ENCODE measurements at regions not wholly inside any gene's neighbourhood (a gene's known extent, or its start where the extent isn't known, plus 50 kb on each side); places are given as distances from the start of the nearest gene placed in this dataset.
"Not testable (repeated sequence)": the region's sequence is repeated elsewhere in the genome, so short reads cannot be mapped to it uniquely, and the experiment has no call there.

DNA sequence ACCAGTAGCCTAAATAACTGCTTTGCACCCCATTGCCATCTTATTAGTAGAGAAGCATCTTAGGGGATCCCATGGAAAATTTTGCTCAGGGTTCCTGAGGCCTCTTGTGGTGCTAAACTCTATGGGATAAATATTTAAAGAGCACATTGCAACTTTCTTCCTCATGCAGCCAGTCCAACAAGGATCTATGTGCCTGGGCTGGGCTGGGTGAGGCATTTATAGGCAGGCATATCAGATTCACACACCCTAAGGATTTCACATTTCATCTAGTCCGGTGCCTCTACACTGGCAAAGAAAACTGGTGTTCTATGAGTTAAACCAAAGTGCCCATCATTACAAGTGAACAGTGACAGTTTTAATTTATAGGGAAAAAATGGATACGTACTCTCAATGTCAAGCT, 512.3 kb downstream of the EDEM1 start:
- H3K36me3 ChIP-seq: no peaks in the 10 kb centered on the region
- intact Hi-C loops (cut with DNase I): no loop called here
- DNase-seq (no peak), ATAC-seq (no peak)
- H3K4me3 ChIP-seq: no peak overlapping the region
- TF ChIP-seq CTCF (IDR thresholded peaks at IDR 0.05): no peak
- no peak for TF ChIP-seq POLR2A (IDR thresholded peaks at IDR 0.05)
- WGBS, 4 donors: 89 to 94% (median 92%) methylated on average over 2 of the region's 2 CpGs
- H3K27me3 ChIP-seq: no peaks in the 10 kb centered on the region
- H3K9me3 ChIP-seq: no peaks in the 10 kb centered on the region
- H3K4me1 ChIP-seq: no peaks in the 10 kb centered on the region
- H3K27ac ChIP-seq: no peak overlapping the region

GRCh38 chr3:5701005-5701404, 513.5 kb downstream of the EDEM1 start:
- H3K36me3 ChIP-seq; H3K27ac ChIP-seq; intact Hi-C loops (cut with DNase I); DNase-seq; H3K27me3 ChIP-seq; H3K9me3 ChIP-seq; ATAC-seq; H3K4me1 ChIP-seq; H3K4me3 ChIP-seq: not testable (repeated sequence)
- WGBS, 4 donors: 81 to 94% (median 87%) methylated on average over 2 of the region's 2 CpGs

GRCh38 chr3:5707794-5708193, 520.3 kb downstream of the EDEM1 start:
- H3K27ac ChIP-seq: no peak overlapping the region
- no peaks in the 10 kb centered on the region for H3K36me3 ChIP-seq
- H3K4me3 ChIP-seq: no peak overlapping the region
- DNase-seq: no peak
- H3K4me1 ChIP-seq: no peaks in the 10 kb centered on the region
- intact Hi-C loops (cut with DNase I): no loop called here
- TF ChIP-seq POLR2A (IDR thresholded peaks at IDR 0.05): no peak
- TF ChIP-seq CTCF (IDR thresholded peaks at IDR 0.05): no peak
- no peak for ATAC-seq
- WGBS, 4 donors: 17 to 38% (median 27%) methylated on average over 2 of the region's 2 CpGs
- H3K9me3 ChIP-seq: peaks cover 0 to 5% (median 0%) of the 10 kb centered on the region in 12 donors
- no peaks in the 10 kb centered on the region for H3K27me3 ChIP-seq

DNA sequence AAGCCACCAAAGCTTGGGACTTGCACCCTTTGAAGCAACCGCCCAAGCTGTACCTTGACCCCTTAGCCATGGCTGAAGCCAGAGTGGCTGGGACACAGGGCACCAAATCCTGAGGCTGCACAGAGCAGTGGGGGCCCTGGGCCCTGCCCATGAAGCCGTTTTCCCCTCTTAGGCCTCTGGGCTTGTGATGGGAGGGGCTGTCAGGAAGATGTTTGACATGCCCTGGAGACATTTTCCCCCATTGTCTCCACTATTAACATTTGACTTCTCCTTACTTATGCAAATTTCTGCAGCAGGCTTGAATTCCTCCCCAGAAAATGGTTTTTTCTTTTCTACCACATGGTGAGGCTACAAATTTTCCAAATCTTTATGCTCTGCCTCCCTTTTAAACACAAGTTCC, 522.2 kb downstream of the EDEM1 start:
- DNase-seq (no peak), ATAC-seq (no peak)
- no peak overlapping the region for H3K27ac ChIP-seq
- intact Hi-C loops (cut with DNase I): no loop called here
- peaks cover 0 to 5% (median 0%) of the 10 kb centered on the region in 12 donors for H3K9me3 ChIP-seq
- no peaks in the 10 kb centered on the region for H3K4me1 ChIP-seq
- WGBS, 4 donors: 54 to 91% (median 61%) methylated on average over 1 to 2 of the region's 2 CpGs
- no peak overlapping the region for H3K4me3 ChIP-seq
- H3K36me3 ChIP-seq: no peaks in the 10 kb centered on the region
- TF ChIP-seq POLR2A (IDR thresholded peaks at IDR 0.05) (no peak), CTCF (IDR thresholded peaks at IDR 0.05) (no peak)
- no peaks in the 10 kb centered on the region for H3K27me3 ChIP-seq

DNA sequence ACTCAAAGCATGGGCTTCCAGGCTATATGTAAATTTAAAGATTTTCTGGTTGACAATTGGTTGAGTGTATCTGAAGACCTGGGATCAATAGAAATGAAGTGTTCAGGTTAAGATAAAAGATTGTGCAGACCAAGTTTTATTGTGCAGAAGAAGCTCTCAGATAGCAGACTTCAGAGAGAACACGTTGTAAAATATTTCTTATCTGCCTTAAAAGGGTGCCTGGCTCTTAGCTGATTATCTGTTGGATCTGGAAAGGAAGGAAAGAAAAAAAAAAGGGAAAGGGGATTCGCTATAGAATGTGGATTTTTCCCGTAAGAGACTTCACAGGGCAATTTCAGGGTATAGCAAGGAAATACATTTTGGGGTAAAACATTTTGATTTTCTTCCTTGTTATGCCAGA, 523.2 kb downstream of the EDEM1 start:
- DNase-seq (no peak), ATAC-seq (no peak)
- WGBS, 4 donors: 33 to 40% (median 37%) methylated on average over 3 of the region's 3 CpGs
- no peak overlapping the region for H3K4me3 ChIP-seq
- H3K27me3 ChIP-seq: no peaks in the 10 kb centered on the region
- no peak for TF ChIP-seq CTCF (IDR thresholded peaks at IDR 0.05)
- TF ChIP-seq POLR2A (IDR thresholded peaks at IDR 0.05): no peak
- no peaks in the 10 kb centered on the region for H3K9me3 ChIP-seq
- no peak overlapping the region for H3K27ac ChIP-seq
- no peaks in the 10 kb centered on the region for H3K36me3 ChIP-seq
- intact Hi-C loops (cut with DNase I): no loop called here
- H3K4me1 ChIP-seq: no peaks in the 10 kb centered on the region
